Cardiac muscle cell (in vitro differentiated cells and primary cell): ENCODE measurements at regions not wholly inside any gene's neighbourhood (a gene's known extent, or its start where the extent isn't known, plus 50 kb on each side); places are given as distances from the start of the nearest gene placed in this dataset.
A peak's percentile ranks its signal among the peaks of the same experiment; 100 is the strongest.

ENCODE experiments used
- DNase-seq, 2 donors: peaks; one replicate each; pipeline versions ENCODE4 v3.0.0 to v3.0.0-alpha.2; 2010 to 2017; ENCODE audit warnings: low read depth in 1 of 2, low spot score in 1 of 2
- H3K27ac ChIP-seq: fragments of 200-600 bp; sonication (generic); 2 replicates; pipeline ENCODE4 v1.5.1; 2016
- H3K27me3 ChIP-seq: fragments of 200-600 bp; sonication (generic); 2 replicates; pipeline ENCODE4 v1.6.0; 2016; ENCODE audit warnings: control low read depth
- H3K36me3 ChIP-seq: fragments of 200-600 bp; sonication (generic); 2 replicates; pipeline ENCODE4 v1.5.1; 2016; ENCODE audit warnings: control low read depth
- H3K4me1 ChIP-seq: fragments of 200-600 bp; sonication (generic); 2 replicates; pipeline ENCODE4 v1.8.1; 2017; ENCODE audit warnings: low read depth, mild to moderate bottlenecking, mixed run types
- H3K4me3 ChIP-seq: fragments of 200-600 bp; sonication (generic); 2 replicates; pipeline ENCODE4 v1.5.1; 2016; ENCODE audit warnings: mild to moderate bottlenecking
- H3K9me3 ChIP-seq: fragments of 200-600 bp; sonication (generic); 2 replicates; pipeline ENCODE4 v1.5.1; 2017; ENCODE audit warnings: low read depth, mild to moderate bottlenecking, control low read depth
- CTCF ChIP-seq: IDR thresholded peaks from 2 replicates; pipeline ENCODE4 v1.5.1; 2012; ENCODE audit warnings: low read depth, mild to moderate bottlenecking, low read length

DNA sequence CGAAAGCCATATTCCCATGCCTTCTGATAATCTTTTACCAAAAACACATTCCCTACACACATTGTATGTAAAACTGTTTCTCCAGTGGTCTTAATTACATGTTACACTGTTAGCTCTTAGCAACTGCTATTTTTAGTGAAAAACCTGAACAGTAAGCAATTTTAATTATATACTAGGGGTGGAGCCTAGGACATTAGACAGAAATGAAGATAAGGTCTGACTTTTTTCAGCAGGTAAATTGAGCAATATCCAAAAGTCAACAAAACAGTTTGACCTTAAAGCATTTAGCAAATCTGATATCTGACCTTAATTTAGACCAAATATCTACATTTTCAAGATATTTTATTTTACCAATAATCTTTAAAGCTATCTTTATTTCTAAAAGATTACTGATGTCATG, 60.2 kb downstream of the PDE6H start:
- TF ChIP-seq CTCF = no peak
- H3K27me3 ChIP-seq = no peaks in the 10 kb centered on the region
- DNase-seq = no peak

GRCh38 chr12:15033641-15034040, 60.8 kb downstream of the PDE6H start:
- Histone ChIP-seq H3K4me1 (no peaks in the 10 kb centered on the region), H3K27me3 (no peaks in the 10 kb centered on the region), H3K36me3 (no peaks in the 10 kb centered on the region), H3K27ac (peak overlapping the region; percentile 31), H3K4me3 (no peak overlapping the region), H3K9me3 (no peaks in the 10 kb centered on the region)
- peak in 1 of 2 donors; percentile 14 for DNase-seq
- TF ChIP-seq CTCF = no peak

More for the DNA sequence above, 60.2 kb downstream of the PDE6H start:
- Histone ChIP-seq H3K36me3 (no peaks in the 10 kb centered on the region), H3K27ac (no peak overlapping the region), H3K4me1 (no peaks in the 10 kb centered on the region), H3K4me3 (no peak overlapping the region), H3K9me3 (no peaks in the 10 kb centered on the region)

GRCh38 chr12:15035185-15035584, 62.3 kb downstream of the PDE6H start:
- Histone ChIP-seq H3K27me3 (no peaks in the 10 kb centered on the region), H3K36me3 (no peaks in the 10 kb centered on the region), H3K4me1 (no peaks in the 10 kb centered on the region), H3K27ac (no peak overlapping the region), H3K4me3 (no peak overlapping the region), H3K9me3 (no peaks in the 10 kb centered on the region)
- no peak for TF ChIP-seq CTCF
- DNase-seq = no peak

- no peaks in the 10 kb centered on the region for H3K9me3 ChIP-seq
- no peaks in the 10 kb centered on the region for H3K36me3 ChIP-seq
- TF ChIP-seq CTCF = no peak
These were observed 64.3 kb downstream of the PDE6H start for GRCh38 chr12:15037091-15037687.

GRCh38 chr12:15038137-15038536, 65.3 kb downstream of the PDE6H start:
- Histone ChIP-seq H3K27ac (no peak overlapping the region), H3K36me3 (no peaks in the 10 kb centered on the region), H3K4me3 (no peak overlapping the region), H3K9me3 (no peaks in the 10 kb centered on the region), H3K27me3 (no peaks in the 10 kb centered on the region), H3K4me1 (no peaks in the 10 kb centered on the region)
- TF ChIP-seq CTCF = no peak
- DNase-seq = no peak

More at GRCh38 chr12:15037091-15037687, 64.3 kb downstream of the PDE6H start:
- DNase-seq = no peak
- no peaks in the 10 kb centered on the region for H3K4me1 ChIP-seq
- H3K27me3 ChIP-seq = no peaks in the 10 kb centered on the region
- H3K4me3 ChIP-seq = no peak overlapping the region
- no peak overlapping the region for H3K27ac ChIP-seq
